Astrocyte (in vitro differentiated cells and primary cell): ENCODE measurements at regions not wholly inside any gene's neighbourhood (a gene's known extent, or its start where the extent isn't known, plus 50 kb on each side); places are given as distances from the start of the nearest gene placed in this dataset.

Experiments used
- DNase-seq: peaks from one replicate; pipeline ENCODE4 v3.0.0-alpha.2; 2010; ENCODE audit warnings: low read depth
- FAIRE-seq: peaks from 2 replicates; lab custom pipeline; 2011; peaks lifted over from hg19 to GRCh38; lab: Jason Lieb, UNC
- H2AFZ ChIP-seq: 2 replicates; pipeline ENCODE4 v1.6.0; 2012; ENCODE audit warnings: low read depth, low read length, inconsistent platforms
- H3K27ac ChIP-seq: 2 replicates; pipeline ENCODE4 v1.5.1; 2011; ENCODE audit warnings: low read depth, low read length, inconsistent platforms
- H3K27me3 ChIP-seq: 2 replicates; pipeline ENCODE4 v1.6.0; 2011; ENCODE audit warnings: low read length, inconsistent platforms; ENCODE audit not compliant: insufficient read depth
- H3K36me3 ChIP-seq: 2 replicates; pipeline ENCODE4 v1.5.1; 2011; ENCODE audit warnings: low read length, inconsistent platforms; ENCODE audit not compliant: insufficient read depth
- H3K4me1 ChIP-seq: 2 replicates; pipeline ENCODE4 v1.5.1; 2011; ENCODE audit warnings: low read length, inconsistent platforms; ENCODE audit not compliant: insufficient read depth
- H3K4me2 ChIP-seq: 2 replicates; pipeline ENCODE4 v1.6.0; 2012; ENCODE audit warnings: low read length, inconsistent platforms
- H3K4me3 ChIP-seq: 2 replicates; pipeline ENCODE4 v1.5.1; 2011; ENCODE audit warnings: low read depth, mild to moderate bottlenecking, low read length, inconsistent platforms; ENCODE audit not compliant: insufficient read depth
- H3K79me2 ChIP-seq: 2 replicates; pipeline ENCODE4 v1.6.0; 2012; ENCODE audit warnings: mild to moderate bottlenecking, low read length, inconsistent platforms; ENCODE audit not compliant: insufficient read depth
- H3K9ac ChIP-seq: 2 replicates; pipeline ENCODE4 v1.6.0; 2012; ENCODE audit warnings: mild to moderate bottlenecking, low read length, inconsistent platforms
- H3K9me3 ChIP-seq: 2 replicates; pipeline ENCODE4 v1.5.1; 2012; ENCODE audit warnings: low read depth, mild to moderate bottlenecking, low read length, inconsistent platforms; ENCODE audit not compliant: insufficient read depth
- H4K20me1 ChIP-seq: 2 replicates; pipeline ENCODE4 v1.6.0; 2012; ENCODE audit warnings: low read length, inconsistent platforms; ENCODE audit not compliant: insufficient read depth
- H3K27ac Mint-ChIP-seq: one replicate; pipeline ENCODE4 v1.8.0; 2021; ENCODE audit warnings: mild to moderate bottlenecking, mixed read lengths; ENCODE audit not compliant: unreplicated experiment
- H3K27me3 Mint-ChIP-seq: one replicate; pipeline ENCODE4 v1.8.0; 2021; ENCODE audit warnings: low read depth, mixed read lengths; ENCODE audit not compliant: unreplicated experiment
- H3K36me3 Mint-ChIP-seq: one replicate; pipeline ENCODE4 v1.8.0; 2021; ENCODE audit warnings: low read depth, mixed read lengths; ENCODE audit not compliant: unreplicated experiment
- H3K4me1 Mint-ChIP-seq: one replicate; pipeline ENCODE4 v1.8.0; 2021; ENCODE audit warnings: low read depth, mixed read lengths; ENCODE audit not compliant: unreplicated experiment
- H3K4me3 Mint-ChIP-seq: one replicate; pipeline ENCODE4 v1.8.0; 2021; ENCODE audit warnings: mild to moderate bottlenecking, moderate library complexity, mixed read lengths; ENCODE audit not compliant: unreplicated experiment
- H3K9me3 Mint-ChIP-seq: one replicate; pipeline ENCODE4 v1.8.0; 2021; ENCODE audit warnings: mild to moderate bottlenecking, mixed read lengths; ENCODE audit not compliant: unreplicated experiment
- CTCF ChIP-seq: IDR thresholded peaks from 2 replicates; pipeline ENCODE4 v1.5.1; 2011; ENCODE audit warnings: low read depth, mild to moderate bottlenecking, inconsistent platforms, low read length, moderate library complexity; ENCODE audit not compliant: insufficient read depth
- EZH2 ChIP-seq: IDR thresholded peaks from 2 replicates; pipeline ENCODE4 v1.6.1; 2012; ENCODE audit warnings: mild to moderate bottlenecking, low read length, inconsistent platforms; ENCODE audit not compliant: insufficient read depth

GRCh38 chr18:62655520-62656219, 59.7 kb upstream of the PHLPP1 start:
- no peak overlapping the region for H3K27ac ChIP-seq
- no peaks in the 10 kb centered on the region for H3K36me3 ChIP-seq
- no peaks in the 10 kb centered on the region for H3K4me1 Mint-ChIP-seq
- H3K4me3 ChIP-seq, result no peak overlapping the region
- no peaks in the 10 kb centered on the region for H4K20me1 ChIP-seq
- DNase-seq (no peak), FAIRE-seq (no peak)
- H3K4me3 Mint-ChIP-seq, result no peak overlapping the region
- H3K9me3 ChIP-seq, result no peaks in the 10 kb centered on the region
- H3K36me3 Mint-ChIP-seq, result no peaks in the 10 kb centered on the region
- H3K27me3 ChIP-seq, result no peaks in the 10 kb centered on the region
- no peak overlapping the region for H3K4me2 ChIP-seq
- H3K27ac Mint-ChIP-seq, result no peak overlapping the region
- H3K79me2 ChIP-seq, result no peaks in the 10 kb centered on the region
- no peak overlapping the region for H2AFZ ChIP-seq
- no peaks in the 10 kb centered on the region for H3K4me1 ChIP-seq
- peaks cover 2% of the 10 kb centered on the region for H3K9me3 Mint-ChIP-seq
- TF ChIP-seq EZH2 (no peak), CTCF (no peak)
- peaks cover 3% of the 10 kb centered on the region for H3K27me3 Mint-ChIP-seq
- H3K9ac ChIP-seq, result no peak overlapping the region

- Histone ChIP-seq H3K9me3 (no peaks in the 10 kb centered on the region), H2AFZ (no peak overlapping the region), H3K27me3 (no peaks in the 10 kb centered on the region), H3K4me1 (no peaks in the 10 kb centered on the region), H3K4me3 (no peak overlapping the region), H4K20me1 (no peaks in the 10 kb centered on the region), H3K27ac (no peak overlapping the region), H3K36me3 (no peaks in the 10 kb centered on the region), H3K4me2 (no peak overlapping the region), H3K79me2 (no peaks in the 10 kb centered on the region), H3K9ac (no peak overlapping the region)
- no peaks in the 10 kb centered on the region for H3K36me3 Mint-ChIP-seq
- H3K4me3 Mint-ChIP-seq, result no peak overlapping the region
- H3K27ac Mint-ChIP-seq, result no peak overlapping the region
- H3K27me3 Mint-ChIP-seq, result peaks cover 3% of the 10 kb centered on the region
- TF ChIP-seq EZH2 (no peak), CTCF (no peak)
- FAIRE-seq (no peak), DNase-seq (no peak)
- H3K9me3 Mint-ChIP-seq, result peaks cover 2% of the 10 kb centered on the region
- H3K4me1 Mint-ChIP-seq, result no peaks in the 10 kb centered on the region
Measured at GRCh38 chr18:62658028-62658427, 57.3 kb upstream of the PHLPP1 start.

- no peak overlapping the region for H3K4me3 Mint-ChIP-seq
- no peaks in the 10 kb centered on the region for H3K9me3 ChIP-seq
- H3K79me2 ChIP-seq, result no peaks in the 10 kb centered on the region
- no peaks in the 10 kb centered on the region for H3K27me3 ChIP-seq
- H2AFZ ChIP-seq, result no peak overlapping the region
- no peak overlapping the region for H3K4me3 ChIP-seq
- no peaks in the 10 kb centered on the region for H4K20me1 ChIP-seq
- H3K9ac ChIP-seq, result no peak overlapping the region
- H3K36me3 ChIP-seq, result no peaks in the 10 kb centered on the region
- no peak overlapping the region for H3K27ac ChIP-seq
- H3K4me1 Mint-ChIP-seq, result peaks cover 5% of the 10 kb centered on the region
- H3K4me1 ChIP-seq, result peaks cover 5% of the 10 kb centered on the region
- DNase-seq (no peak), FAIRE-seq (no peak)
- TF ChIP-seq EZH2 (no peak), CTCF (no peak)
- H3K9me3 Mint-ChIP-seq, result peaks cover 2% of the 10 kb centered on the region
- peaks cover 3% of the 10 kb centered on the region for H3K27me3 Mint-ChIP-seq
- no peak overlapping the region for H3K27ac Mint-ChIP-seq
- no peak overlapping the region for H3K4me2 ChIP-seq
- no peaks in the 10 kb centered on the region for H3K36me3 Mint-ChIP-seq
Measured at GRCh38 chr18:62659698-62660097, 55.6 kb upstream of the PHLPP1 start.
